SU-DHL-6 (cell line): ENCODE measurements at regions not wholly inside any gene's neighbourhood (a gene's known extent, or its start where the extent isn't known, plus 50 kb on each side); places are given as distances from the start of the nearest gene placed in this dataset.

Experiments used
- H2AFZ ChIP-seq: fragments of 200-600 bp; sonication (generic); 2 replicates; pipeline ENCODE4 v1.6.1; 2014; ENCODE audit warnings: low read depth, mild to moderate bottlenecking, moderate library complexity, mixed read lengths, antibody characterized with exemption, low read length; ENCODE audit not compliant: severe bottlenecking
- H3F3A ChIP-seq: fragments of 200-600 bp; shearing (Covaris generic); 2 replicates; pipeline ENCODE4 v1.6.0; 2016; ENCODE audit warnings: antibody characterized with exemption, mild to moderate bottlenecking; ENCODE audit not compliant: insufficient read depth
- H3K27ac ChIP-seq: fragments of 200-600 bp; sonication (generic); 2 replicates; pipeline ENCODE4 v1.5.1; 2016; ENCODE audit warnings: low read depth, mild to moderate bottlenecking, low read length, moderate library complexity, mixed read lengths
- H3K27me3 ChIP-seq: fragments of 200-600 bp; sonication (generic), shearing (Covaris generic); 2 replicates; pipeline ENCODE4 v1.6.0; 2014; ENCODE audit warnings: mild to moderate bottlenecking, low read length
- H3K36me3 ChIP-seq: fragments of 200-600 bp; sonication (generic); 2 replicates; pipeline ENCODE4 v1.6.1; 2014; ENCODE audit warnings: mild to moderate bottlenecking, low read length, mixed read lengths
- H3K4me2 ChIP-seq: fragments of 300-600, 200-600 bp; shearing (Covaris generic), sonication (generic); 2 replicates; pipeline ENCODE4 v1.6.0; 2014; ENCODE audit warnings: low read length, low read depth, mild to moderate bottlenecking; ENCODE audit not compliant: poor library complexity, severe bottlenecking
- H3K4me3 ChIP-seq: fragments of 200-600 bp; sonication (generic); 2 replicates; pipeline ENCODE4 v1.5.1; 2014; ENCODE audit warnings: antibody characterized with exemption, low read length, mild to moderate bottlenecking, mixed read lengths; ENCODE audit not compliant: insufficient read depth, poor library complexity, severe bottlenecking
- H3K79me2 ChIP-seq: fragments of 200-600 bp; sonication (generic); 2 replicates; pipeline ENCODE4 v1.6.1; 2014; ENCODE audit warnings: mild to moderate bottlenecking, low read length, moderate library complexity; ENCODE audit not compliant: insufficient read depth
- H3K9ac ChIP-seq: fragments of 200-600 bp; sonication (generic); 2 replicates; pipeline ENCODE4 v1.7.0; 2014; ENCODE audit warnings: mild to moderate bottlenecking, low read length
- H3K9me2 ChIP-seq: fragments of 200-600 bp; sonication (generic); replicated peaks from 2 replicates; pipeline ENCODE4 v1.6.1; 2014; ENCODE audit warnings: low read length; ENCODE audit not compliant: insufficient read depth
- H3K9me3 ChIP-seq: fragments of 200-600 bp; sonication (generic); 2 replicates; pipeline ENCODE4 v1.6.1; 2014; ENCODE audit warnings: low read length, mixed read lengths; ENCODE audit not compliant: insufficient read depth
- H4K20me1 ChIP-seq: fragments of 200-600 bp; sonication (generic); 2 replicates; pipeline ENCODE4 v1.6.1; 2014; ENCODE audit warnings: low read depth, mild to moderate bottlenecking, antibody characterized with exemption, low read length, moderate library complexity, mixed read lengths
- CTCF ChIP-seq: fragments of 200-600 bp; sonication (generic); IDR thresholded peaks from one replicate; pipeline ENCODE4 v1.5.1; 2017; ENCODE audit warnings: antibody characterized with exemption, mild to moderate bottlenecking, low read length, moderate library complexity; ENCODE audit not compliant: insufficient read depth, poor library complexity, severe bottlenecking
- EZH2phosphoT487 ChIP-seq: fragments of 200-600 bp; sonication (generic), shearing (Covaris generic); conservative IDR thresholded peaks from 2 replicates; pipeline ENCODE4 v1.6.1; 2018; ENCODE audit warnings: mild to moderate bottlenecking, antibody characterized with exemption, low read length, moderate library complexity, mixed read lengths

- Histone ChIP-seq H3K4me3 (no peak overlapping the region), H3F3A (no peaks in the 10 kb centered on the region), H3K27ac (no peak overlapping the region), H3K36me3 (no peaks in the 10 kb centered on the region), H3K27me3 (no peaks in the 10 kb centered on the region), H3K4me2 (no peak overlapping the region), H3K9me3 (no peaks in the 10 kb centered on the region), H3K9ac (no peak overlapping the region), H2AFZ (no peak overlapping the region), H3K79me2 (no peaks in the 10 kb centered on the region), H4K20me1 (no peaks in the 10 kb centered on the region), H3K9me2 (no peaks in the 10 kb centered on the region)
- no peak for TF ChIP-seq CTCF
- no peak for TF ChIP-seq EZH2phosphoT487
Measured at GRCh38 chr4:140251571-140251970, 97.6 kb upstream of the MAML3 start.

DNA sequence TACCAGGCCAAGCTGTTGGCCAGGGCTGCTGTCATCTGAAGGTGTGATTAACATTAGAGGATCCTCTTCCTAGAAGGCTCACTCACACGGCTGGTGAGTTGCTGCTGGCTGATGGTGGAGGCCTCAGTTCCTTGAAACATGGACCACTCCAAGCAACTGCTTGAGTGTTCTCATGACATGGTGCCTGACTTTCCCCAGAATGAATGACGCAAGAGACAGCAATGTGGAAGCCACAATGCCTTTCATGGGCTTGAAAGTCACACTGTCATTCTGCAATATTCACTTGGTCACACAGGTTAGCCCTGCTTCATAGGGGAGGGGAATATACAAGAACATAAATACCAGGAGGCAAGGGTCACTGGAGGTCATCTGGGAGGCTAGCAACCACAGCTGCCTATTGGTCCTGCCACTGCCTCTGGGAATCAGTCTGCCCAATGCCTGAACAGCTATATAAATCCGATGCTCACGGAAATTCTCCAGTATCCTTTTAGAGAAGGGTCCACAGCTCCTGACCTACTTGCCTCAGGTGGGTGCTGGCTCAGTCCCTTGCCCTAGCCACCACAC, 97.1 kb upstream of the MAML3 start:
- Histone ChIP-seq H3K27me3 (no peaks in the 10 kb centered on the region), H3K36me3 (no peaks in the 10 kb centered on the region), H3K9me3 (no peaks in the 10 kb centered on the region), H3K79me2 (no peaks in the 10 kb centered on the region), H3K27ac (no peak overlapping the region), H3K9ac (no peak overlapping the region), H4K20me1 (no peaks in the 10 kb centered on the region), H2AFZ (no peak overlapping the region), H3K4me3 (no peak overlapping the region), H3K9me2 (no peaks in the 10 kb centered on the region), H3F3A (no peaks in the 10 kb centered on the region), H3K4me2 (no peak overlapping the region)
- TF ChIP-seq EZH2phosphoT487 (no peak), CTCF (no peak)

DNA sequence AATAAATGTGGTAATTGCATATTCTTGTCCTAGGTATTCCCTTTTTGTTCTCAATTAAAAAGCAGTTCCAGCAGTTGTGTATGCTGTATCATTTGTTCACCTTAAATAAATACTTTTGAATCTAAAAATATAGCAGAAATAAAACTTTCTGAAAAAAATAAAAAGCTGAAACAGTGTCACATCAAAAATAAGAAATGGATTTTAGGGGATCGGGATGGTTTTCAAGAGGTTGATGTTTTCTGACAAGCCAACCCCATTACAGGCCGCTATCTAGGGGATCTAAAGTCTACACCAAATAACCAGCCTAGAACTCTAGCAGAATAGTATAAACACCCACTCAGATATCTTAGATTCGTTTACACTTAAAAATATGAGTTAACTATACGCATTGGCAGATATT, 95.4 kb upstream of the MAML3 start:
- TF ChIP-seq EZH2phosphoT487: no peak
- no peak for TF ChIP-seq CTCF
- no peaks in the 10 kb centered on the region for H3K27me3 ChIP-seq
- H3K36me3 ChIP-seq: no peaks in the 10 kb centered on the region
- no peak overlapping the region for H3K4me2 ChIP-seq
- no peak overlapping the region for H3K4me3 ChIP-seq
- no peaks in the 10 kb centered on the region for H3K79me2 ChIP-seq
- H3K9me3 ChIP-seq: no peaks in the 10 kb centered on the region
- H2AFZ ChIP-seq: no peak overlapping the region
- H3K9me2 ChIP-seq: no peaks in the 10 kb centered on the region
- H3K9ac ChIP-seq: no peak overlapping the region
- H4K20me1 ChIP-seq: no peaks in the 10 kb centered on the region
- no peak overlapping the region for H3K27ac ChIP-seq
- no peaks in the 10 kb centered on the region for H3F3A ChIP-seq

GRCh38 chr4:140247237-140247636, 93.3 kb upstream of the MAML3 start:
- Histone ChIP-seq H3K9me2 (no peaks in the 10 kb centered on the region), H3K4me2 (no peak overlapping the region), H3K9ac (no peak overlapping the region), H2AFZ (no peak overlapping the region), H3F3A (no peaks in the 10 kb centered on the region), H3K27ac (no peak overlapping the region), H3K79me2 (no peaks in the 10 kb centered on the region), H4K20me1 (no peaks in the 10 kb centered on the region), H3K36me3 (no peaks in the 10 kb centered on the region), H3K9me3 (no peaks in the 10 kb centered on the region), H3K27me3 (no peaks in the 10 kb centered on the region), H3K4me3 (no peak overlapping the region)
- no peak for TF ChIP-seq CTCF
- TF ChIP-seq EZH2phosphoT487: no peak
